ENCODE measurements at regions not wholly inside any gene's neighbourhood (a gene's known extent, or its start where the extent isn't known, plus 50 kb on each side); places are given as distances from the start of the nearest gene placed in this dataset.
"Not testable (repeated sequence)": the region's sequence is repeated elsewhere in the genome, so short reads cannot be mapped to it uniquely, and the experiment has no call there.

GRCh38 chr7:106713452-106713851 lies 52.5 kb upstream of the CCDC71L start:
- peaks cover 36% of the 10 kb centered on the region for H3K9me3 Mint-ChIP-seq
- H3K4me1 Mint-ChIP-seq; H3K4me3 Mint-ChIP-seq; H3K36me3 ChIP-seq (ENCODE audit: control insufficient read depth, insufficient read depth, low read length); H3K9ac ChIP-seq (ENCODE audit: extremely low read depth, low read length, poor library complexity, severe bottlenecking); H3K27ac ChIP-seq (ENCODE audit: low read depth, low read length); H3K27ac Mint-ChIP-seq; DNase-seq; H3K4me1 ChIP-seq (ENCODE audit: control insufficient read depth, insufficient read depth, low read length); H3K36me3 Mint-ChIP-seq (ENCODE audit: low read depth); H3K4me3 ChIP-seq (ENCODE audit: low read length); H3K27me3 Mint-ChIP-seq (ENCODE audit: insufficient read depth); H3K27me3 ChIP-seq (ENCODE audit: control insufficient read depth, insufficient read depth, low read length, poor library complexity, severe bottlenecking): not testable (repeated sequence)
- H3K9me3 ChIP-seq (ENCODE audit: control insufficient read depth, low read length): peaks cover 10% of the 10 kb centered on the region
- WGBS, 2 experiments (ENCODE audit: insufficient coverage in 1 of 2, insufficient read length in 1 of 2): 100% methylated on average over 1 of the region's 1 CpG; no CpG with 5 or more reads in 1 of the 2 experiments

- H3K4me3 Mint-ChIP-seq; H3K4me3 ChIP-seq (ENCODE audit: low read length); H3K9ac ChIP-seq (ENCODE audit: extremely low read depth, low read length, poor library complexity, severe bottlenecking); H3K27ac ChIP-seq (ENCODE audit: low read depth, low read length); H3K27ac Mint-ChIP-seq; H3K36me3 Mint-ChIP-seq (ENCODE audit: low read depth); H3K9me3 ChIP-seq (ENCODE audit: control insufficient read depth, low read length); H3K4me1 Mint-ChIP-seq; H3K36me3 ChIP-seq (ENCODE audit: control insufficient read depth, insufficient read depth, low read length); H3K4me1 ChIP-seq (ENCODE audit: control insufficient read depth, insufficient read depth, low read length); H3K27me3 ChIP-seq (ENCODE audit: control insufficient read depth, insufficient read depth, low read length, poor library complexity, severe bottlenecking); H3K27me3 Mint-ChIP-seq (ENCODE audit: insufficient read depth); DNase-seq: not testable (repeated sequence)
- H3K9me3 Mint-ChIP-seq: peaks cover 23% of the 10 kb centered on the region
- 93 to 100% methylated on average over 1 to 6 of the region's 6 CpGs for WGBS, 2 experiments (ENCODE audit: insufficient coverage in 1 of 2, insufficient read length in 1 of 2)
Measured at GRCh38 chr7:106714590-106715442, 53.9 kb upstream of the CCDC71L start.

- Mint-ChIP-seq H3K27me3 (ENCODE audit: insufficient read depth) (no peaks in the 10 kb centered on the region), H3K4me3 (no peak overlapping the region), H3K9me3 (peaks cover 14% of the 10 kb centered on the region), H3K4me1 (no peaks in the 10 kb centered on the region), H3K27ac (no peak overlapping the region), H3K36me3 (ENCODE audit: low read depth) (no peaks in the 10 kb centered on the region)
- whole genome bisulfite sequencing, 2 experiments (ENCODE audit: insufficient coverage in 1 of 2, insufficient read length in 1 of 2): 80 to 96% methylated on average over 2 of the region's 2 CpGs
- no peaks in the 10 kb centered on the region for H3K4me1 ChIP-seq (ENCODE audit: control insufficient read depth, insufficient read depth, low read length)
- TF ChIP-seq CTCF (conservative IDR thresholded peaks at IDR 0.05): no peak
- H3K4me3 ChIP-seq (ENCODE audit: low read length): no peak overlapping the region
- H3K9me3 ChIP-seq (ENCODE audit: control insufficient read depth, low read length): no peaks in the 10 kb centered on the region
- no peaks in the 10 kb centered on the region for H3K27me3 ChIP-seq (ENCODE audit: control insufficient read depth, insufficient read depth, low read length, poor library complexity, severe bottlenecking)
- no peak overlapping the region for H3K9ac ChIP-seq (ENCODE audit: extremely low read depth, low read length, poor library complexity, severe bottlenecking)
- no peak for DNase-seq
- H3K36me3 ChIP-seq (ENCODE audit: control insufficient read depth, insufficient read depth, low read length): no peaks in the 10 kb centered on the region
- H3K27ac ChIP-seq (ENCODE audit: low read depth, low read length): no peak overlapping the region
Measured at GRCh38 chr7:106715730-106716129, 54.8 kb upstream of the CCDC71L start.

GRCh38 chr7:106717254-106717954 lies 56.4 kb upstream of the CCDC71L start:
- H3K36me3 ChIP-seq (ENCODE audit: control insufficient read depth, insufficient read depth, low read length): no peaks in the 10 kb centered on the region
- no peak overlapping the region for H3K27ac ChIP-seq (ENCODE audit: low read depth, low read length)
- 100% methylated on average over 1 of the region's 1 CpG for WGBS, 2 experiments (ENCODE audit: insufficient coverage in 1 of 2, insufficient read length in 1 of 2)
- Mint-ChIP-seq H3K4me1 (no peaks in the 10 kb centered on the region), H3K27me3 (ENCODE audit: insufficient read depth) (no peaks in the 10 kb centered on the region), H3K4me3 (no peak overlapping the region), H3K9me3 (peaks cover 9% of the 10 kb centered on the region), H3K27ac (no peak overlapping the region), H3K36me3 (ENCODE audit: low read depth) (no peaks in the 10 kb centered on the region)
- no peak for TF ChIP-seq CTCF (conservative IDR thresholded peaks at IDR 0.05)
- H3K9me3 ChIP-seq (ENCODE audit: control insufficient read depth, low read length): no peaks in the 10 kb centered on the region
- no peaks in the 10 kb centered on the region for H3K4me1 ChIP-seq (ENCODE audit: control insufficient read depth, insufficient read depth, low read length)
- H3K27me3 ChIP-seq (ENCODE audit: control insufficient read depth, insufficient read depth, low read length, poor library complexity, severe bottlenecking): no peaks in the 10 kb centered on the region
- H3K9ac ChIP-seq (ENCODE audit: extremely low read depth, low read length, poor library complexity, severe bottlenecking): no peak overlapping the region
- no peak overlapping the region for H3K4me3 ChIP-seq (ENCODE audit: low read length)
- DNase-seq: no peak
